Panc1 (cell line): ENCODE measurements at regions not wholly inside any gene's neighbourhood (a gene's known extent, or its start where the extent isn't known, plus 50 kb on each side); places are given as distances from the start of the nearest gene placed in this dataset.

Source experiments
- ATAC-seq: fragments of 200-7000 bp; cut with Tn5 transposase; 2 replicates; pipeline ENCODE4 v1.9.1; 2020; ENCODE audit warnings: mild to moderate bottlenecking, moderate library complexity
- BruUV-seq: library from RNA; stranded (reverse); fragments of 400-500 nt; replicated peaks from 2 replicates; lab custom pipeline; 2021; lab: Mats Ljungman, UMichigan
- CTCF ChIA-PET: fragments of 300-600 bp; sonication (Branson Sonifier 250); formaldehyde crosslinking; loops from one replicate; lab custom pipeline; 2022; ENCODE audit warnings: antibody characterized with exemption; lab: Charles Lee
- POLR2A ChIA-PET: fragments of 300-600 bp; sonication (Branson Sonifier 250); formaldehyde crosslinking; loops from one replicate; lab custom pipeline; 2022; ENCODE audit warnings: antibody characterized with exemption; lab: Charles Lee
- DNase-seq: peaks from one replicate; pipeline ENCODE4 v3.0.0-alpha.2; 2010; ENCODE audit warnings: low read depth, low spot score
- H3K27ac ChIP-seq: 2 replicates; pipeline ENCODE4 v1.5.1; 2011; ENCODE audit warnings: mild to moderate bottlenecking, low read length, inconsistent platforms
- H3K27me3 ChIP-seq: fragments of 200-500 bp; sonication (Bioruptor generic); 2 replicates; pipeline ENCODE4 v1.6.0; 2014; ENCODE audit warnings: low read length, inconsistent platforms; ENCODE audit not compliant: control insufficient read depth, insufficient read depth
- H3K36me3 ChIP-seq: fragments of 200-500 bp; sonication (Bioruptor generic); 2 replicates; pipeline ENCODE4 v1.5.1; 2014; ENCODE audit warnings: inconsistent platforms, mild to moderate bottlenecking, low read length, moderate library complexity; ENCODE audit not compliant: control insufficient read depth, insufficient read depth
- H3K4me1 ChIP-seq: 2 replicates; pipeline ENCODE4 v1.5.1; 2011; ENCODE audit warnings: inconsistent platforms, mild to moderate bottlenecking, low read length, moderate library complexity; ENCODE audit not compliant: control insufficient read depth, insufficient read depth
- H3K4me3 ChIP-seq, 2 experiments: 2 replicates each; pipeline ENCODE4 v1.5.1; 2011 to 2012; ENCODE audit warnings: low read depth in 2 of 2, low read length in 2 of 2, mild to moderate bottlenecking in 2 of 2, inconsistent platforms in 1 of 2, moderate library complexity in 1 of 2
- H3K9me3 ChIP-seq: fragments of 200-500 bp; sonication (Bioruptor generic); 2 replicates; pipeline ENCODE4 v1.5.1; 2014; ENCODE audit warnings: low read depth, mild to moderate bottlenecking, inconsistent platforms, low read length, moderate library complexity; ENCODE audit not compliant: control insufficient read depth, insufficient read depth
- POLR2AphosphoS5 ChIP-seq: IDR thresholded peaks from 2 replicates; pipeline ENCODE4 v1.6.1; 2012; ENCODE audit warnings: mild to moderate bottlenecking, low read depth, low read length, moderate library complexity
- SIN3A ChIP-seq: IDR thresholded peaks from 2 replicates; pipeline ENCODE4 v1.6.1; 2012; ENCODE audit warnings: low read depth, mild to moderate bottlenecking, low read length, moderate library complexity, borderline replicate concordance; ENCODE audit not compliant: insufficient read depth
- TCF7L2 ChIP-seq: IDR thresholded peaks from 2 replicates; pipeline ENCODE4 v1.6.1; 2011; ENCODE audit warnings: mild to moderate bottlenecking, low read depth, low read length, inconsistent platforms
- in situ Hi-C: cut with HindIII; loops from 2 replicates; pipeline ENCODE4 v1.10.0; 2016; ENCODE audit warnings: low sequenced_read_pairs, low pct_unique_long_range_greater_than_20kb
- intact Hi-C: fragments of 100-400 bp; cut with micrococcal nuclease; formaldehyde crosslinking; loops from one replicate; pipeline ENCODE4 v1.10.0; 2022; ENCODE audit not compliant: unreplicated experiment
- TF ChIP-seq, protein P1 (sequence below): fragments of 450-650 bp; IDR thresholded peaks from 2 replicates; pipeline ENCODE4 v1.5.1; 2017; ENCODE audit warnings: mild to moderate bottlenecking
- TF ChIP-seq, protein P2 (sequence below), 2 experiments: IDR thresholded peaks; 2 replicates each; pipeline ENCODE4 v1.6.1; 2011 to 2012; ENCODE audit warnings: low read depth in 2 of 2, control low read depth in 1 of 2, low read length in 1 of 2, mild to moderate bottlenecking in 1 of 2, moderate library complexity in 1 of 2; ENCODE audit not compliant: insufficient read depth in 1 of 2

DNA sequence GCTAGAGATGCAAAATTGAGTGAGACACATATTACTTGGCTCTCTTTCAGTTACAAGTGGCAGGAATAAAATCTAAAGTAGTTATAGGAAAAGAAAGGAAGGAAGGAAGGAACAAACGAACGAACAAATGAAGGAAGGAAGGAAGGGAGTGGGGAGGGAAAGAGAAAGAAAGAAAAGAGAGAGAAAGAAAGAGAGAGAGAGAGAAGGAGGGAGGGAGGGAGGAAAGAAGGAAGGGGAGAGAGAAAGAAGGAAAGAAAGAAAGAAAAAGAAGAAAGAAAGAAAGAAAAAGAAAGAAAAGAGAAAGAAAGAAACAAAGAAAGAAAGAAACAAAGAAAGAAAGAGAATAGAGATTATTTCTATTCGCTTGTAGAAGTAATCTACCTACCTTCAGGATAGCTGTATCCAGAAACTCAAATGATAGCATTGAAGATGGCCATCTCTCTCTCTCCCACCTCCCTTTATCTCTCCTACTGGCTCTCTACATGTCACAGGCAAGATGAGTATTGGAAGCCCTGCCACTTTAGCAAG is 229.7 kb upstream of the TLE3 start:
- POLR2A ChIA-PET, result interaction anchor here (0.7 kb wide), 1 partner anchor 252 kb away, joined by 3 read pairs; no protein-coding TSS in a partner anchor
- CTCF ChIA-PET, result no interaction called here
- in situ Hi-C loops, result no loop called here
- TF ChIP-seq, protein P1, sequence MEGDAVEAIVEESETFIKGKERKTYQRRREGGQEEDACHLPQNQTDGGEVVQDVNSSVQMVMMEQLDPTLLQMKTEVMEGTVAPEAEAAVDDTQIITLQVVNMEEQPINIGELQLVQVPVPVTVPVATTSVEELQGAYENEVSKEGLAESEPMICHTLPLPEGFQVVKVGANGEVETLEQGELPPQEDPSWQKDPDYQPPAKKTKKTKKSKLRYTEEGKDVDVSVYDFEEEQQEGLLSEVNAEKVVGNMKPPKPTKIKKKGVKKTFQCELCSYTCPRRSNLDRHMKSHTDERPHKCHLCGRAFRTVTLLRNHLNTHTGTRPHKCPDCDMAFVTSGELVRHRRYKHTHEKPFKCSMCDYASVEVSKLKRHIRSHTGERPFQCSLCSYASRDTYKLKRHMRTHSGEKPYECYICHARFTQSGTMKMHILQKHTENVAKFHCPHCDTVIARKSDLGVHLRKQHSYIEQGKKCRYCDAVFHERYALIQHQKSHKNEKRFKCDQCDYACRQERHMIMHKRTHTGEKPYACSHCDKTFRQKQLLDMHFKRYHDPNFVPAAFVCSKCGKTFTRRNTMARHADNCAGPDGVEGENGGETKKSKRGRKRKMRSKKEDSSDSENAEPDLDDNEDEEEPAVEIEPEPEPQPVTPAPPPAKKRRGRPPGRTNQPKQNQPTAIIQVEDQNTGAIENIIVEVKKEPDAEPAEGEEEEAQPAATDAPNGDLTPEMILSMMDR, result no peak
- TF ChIP-seq POLR2AphosphoS5, result no peak
- TF ChIP-seq TCF7L2, result no peak
- TF ChIP-seq, protein P2, sequence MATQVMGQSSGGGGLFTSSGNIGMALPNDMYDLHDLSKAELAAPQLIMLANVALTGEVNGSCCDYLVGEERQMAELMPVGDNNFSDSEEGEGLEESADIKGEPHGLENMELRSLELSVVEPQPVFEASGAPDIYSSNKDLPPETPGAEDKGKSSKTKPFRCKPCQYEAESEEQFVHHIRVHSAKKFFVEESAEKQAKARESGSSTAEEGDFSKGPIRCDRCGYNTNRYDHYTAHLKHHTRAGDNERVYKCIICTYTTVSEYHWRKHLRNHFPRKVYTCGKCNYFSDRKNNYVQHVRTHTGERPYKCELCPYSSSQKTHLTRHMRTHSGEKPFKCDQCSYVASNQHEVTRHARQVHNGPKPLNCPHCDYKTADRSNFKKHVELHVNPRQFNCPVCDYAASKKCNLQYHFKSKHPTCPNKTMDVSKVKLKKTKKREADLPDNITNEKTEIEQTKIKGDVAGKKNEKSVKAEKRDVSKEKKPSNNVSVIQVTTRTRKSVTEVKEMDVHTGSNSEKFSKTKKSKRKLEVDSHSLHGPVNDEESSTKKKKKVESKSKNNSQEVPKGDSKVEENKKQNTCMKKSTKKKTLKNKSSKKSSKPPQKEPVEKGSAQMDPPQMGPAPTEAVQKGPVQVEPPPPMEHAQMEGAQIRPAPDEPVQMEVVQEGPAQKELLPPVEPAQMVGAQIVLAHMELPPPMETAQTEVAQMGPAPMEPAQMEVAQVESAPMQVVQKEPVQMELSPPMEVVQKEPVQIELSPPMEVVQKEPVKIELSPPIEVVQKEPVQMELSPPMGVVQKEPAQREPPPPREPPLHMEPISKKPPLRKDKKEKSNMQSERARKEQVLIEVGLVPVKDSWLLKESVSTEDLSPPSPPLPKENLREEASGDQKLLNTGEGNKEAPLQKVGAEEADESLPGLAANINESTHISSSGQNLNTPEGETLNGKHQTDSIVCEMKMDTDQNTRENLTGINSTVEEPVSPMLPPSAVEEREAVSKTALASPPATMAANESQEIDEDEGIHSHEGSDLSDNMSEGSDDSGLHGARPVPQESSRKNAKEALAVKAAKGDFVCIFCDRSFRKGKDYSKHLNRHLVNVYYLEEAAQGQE (IDR thresholded peaks at IDR 0.05; ENCODE audit: insufficient read depth in 1 of 2, low read depth in 2 of 2, low read length in 1 of 2), result no peak
- TF ChIP-seq SIN3A, result no peak
- DNase-seq (no peak), ATAC-seq (no peak)
- no peak overlapping the region for H3K27ac ChIP-seq
- H3K9me3 ChIP-seq, result peaks cover 7% of the 10 kb centered on the region; the same call in 1 of the 2 replicates
- no peak overlapping the region for H3K4me3 ChIP-seq
- intact Hi-C loops, result no loop called here
- H3K27me3 ChIP-seq, result no peaks in the 10 kb centered on the region
- no peaks in the 10 kb centered on the region for H3K36me3 ChIP-seq
- H3K4me1 ChIP-seq, result peaks cover 30% of the 10 kb centered on the region
- no TSS peak for BruUV-seq

- H3K36me3 ChIP-seq, result no peaks in the 10 kb centered on the region
- peak overlapping the region; percentile 17; the same call in 1 of the 2 replicates for H3K27ac ChIP-seq
- POLR2A ChIA-PET, result no interaction called here
- no peak overlapping the region for H3K4me3 ChIP-seq
- TF ChIP-seq SIN3A, result no peak
- TF ChIP-seq, protein P1, result no peak
- TF ChIP-seq, protein P2 (IDR thresholded peaks at IDR 0.05; ENCODE audit: insufficient read depth in 1 of 2, low read depth in 2 of 2, low read length in 1 of 2), result no peak
- TF ChIP-seq POLR2AphosphoS5, result peak; percentile 58; the same call in 1 of the 2 replicates
- peak; percentile 96 for TF ChIP-seq TCF7L2
- ATAC-seq (peak; percentile 70), DNase-seq (no peak)
- intact Hi-C loops, result no loop called here
- no peaks in the 10 kb centered on the region for H3K27me3 ChIP-seq
- H3K9me3 ChIP-seq, result no peaks in the 10 kb centered on the region
- peaks cover 30% of the 10 kb centered on the region for H3K4me1 ChIP-seq
- no TSS peak for BruUV-seq
- CTCF ChIA-PET, result interaction anchor here (0.6 kb wide), 1 partner anchor 29 kb away, joined by 4 read pairs; no protein-coding TSS in a partner anchor
- in situ Hi-C loops, result no loop called here
These were observed 226.6 kb upstream of the TLE3 start for GRCh38 chr15:70324001-70324974.
